H4 (cell line): ENCODE measurements at regions not wholly inside any gene's neighbourhood (a gene's known extent, or its start where the extent isn't known, plus 50 kb on each side); places are given as distances from the start of the nearest gene placed in this dataset.
"Not testable (repeated sequence)": the region's sequence is repeated elsewhere in the genome, so short reads cannot be mapped to it uniquely, and the experiment has no call there.

ENCODE experiments used
- DNase-seq: peaks from one replicate; pipeline ENCODE4 v3.0.0-alpha.2; 2015; ENCODE audit warnings: low spot score

- DNase-seq: no peak
These were observed 144.0 kb upstream of the PHACTR3 start for GRCh38 chr20:59460352-59460751.

- no peak for DNase-seq
These were observed 142.8 kb upstream of the PHACTR3 start for GRCh38 chr20:59461526-59461925.

GRCh38 chr20:59462249-59462648, 142.1 kb upstream of the PHACTR3 start:
- no peak for DNase-seq

- DNase-seq: no peak
These were observed 140.8 kb upstream of the PHACTR3 start for GRCh38 chr20:59463541-59463940.

GRCh38 chr20:59466107-59466815, 138.1 kb upstream of the PHACTR3 start:
- DNase-seq: no peak

DNA sequence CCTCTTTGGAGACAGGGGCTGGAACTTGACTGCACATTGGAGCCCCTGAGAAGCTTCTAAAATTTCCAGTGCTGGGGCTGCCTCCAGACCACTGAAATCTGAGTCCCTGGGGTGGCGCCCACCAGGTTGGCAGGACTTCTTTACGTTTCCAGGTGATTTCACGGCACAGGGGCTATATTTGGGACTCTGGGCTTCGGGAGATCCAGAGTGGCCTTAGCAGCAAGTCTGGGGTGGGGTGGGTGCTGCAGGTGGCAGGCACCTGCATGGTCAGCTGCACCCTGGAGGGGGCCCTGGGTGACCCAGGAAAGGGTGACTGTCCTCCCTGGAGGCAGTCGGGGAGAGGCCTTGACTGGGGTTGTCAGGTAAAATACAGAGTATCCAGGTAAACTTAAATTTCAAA, 135.5 kb upstream of the PHACTR3 start:
- DNase-seq: no peak

- DNase-seq: no peak
These were observed 134.8 kb upstream of the PHACTR3 start for GRCh38 chr20:59469267-59470252.

- DNase-seq: no peak
These were observed 133.8 kb upstream of the PHACTR3 start for GRCh38 chr20:59470521-59470920.

DNA sequence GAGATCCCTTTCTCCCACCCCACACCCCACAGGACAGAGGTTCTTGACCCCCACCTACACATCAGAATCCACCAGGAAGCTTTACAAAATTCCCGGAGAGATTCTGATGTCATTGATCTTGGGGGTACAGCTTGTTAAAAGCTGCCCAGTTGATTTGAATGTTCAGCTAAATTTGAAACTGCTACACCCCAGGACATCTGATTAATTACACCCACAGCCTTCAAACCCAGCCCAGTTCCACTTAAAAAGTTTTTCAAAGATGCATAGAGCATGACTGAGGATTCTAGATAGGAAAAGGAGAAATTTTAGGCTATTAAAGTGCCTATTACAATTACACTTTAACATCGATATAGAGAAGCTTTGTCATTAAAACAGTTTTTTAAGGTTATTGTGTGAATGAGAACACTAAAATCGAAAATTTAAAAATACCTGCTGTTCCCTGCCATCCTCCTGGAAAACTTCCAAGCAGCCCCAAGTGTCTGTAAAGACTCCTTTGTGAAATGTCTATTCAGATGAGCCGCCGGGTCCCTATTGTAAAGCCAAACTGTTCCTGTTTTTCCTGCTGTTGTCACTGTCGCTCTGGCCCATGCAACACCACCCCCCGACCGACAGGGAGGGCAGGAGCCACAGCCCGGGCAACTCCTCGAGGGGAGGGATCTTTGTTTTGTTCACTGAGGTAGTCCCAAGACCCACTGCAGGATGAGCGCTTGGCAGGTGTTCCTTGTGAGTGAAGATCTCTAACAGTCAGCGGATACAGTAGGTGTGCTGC, 132.5 kb upstream of the PHACTR3 start:
- no peak for DNase-seq

GRCh38 chr20:59473742-59474141, 130.6 kb upstream of the PHACTR3 start:
- no peak for DNase-seq

DNA sequence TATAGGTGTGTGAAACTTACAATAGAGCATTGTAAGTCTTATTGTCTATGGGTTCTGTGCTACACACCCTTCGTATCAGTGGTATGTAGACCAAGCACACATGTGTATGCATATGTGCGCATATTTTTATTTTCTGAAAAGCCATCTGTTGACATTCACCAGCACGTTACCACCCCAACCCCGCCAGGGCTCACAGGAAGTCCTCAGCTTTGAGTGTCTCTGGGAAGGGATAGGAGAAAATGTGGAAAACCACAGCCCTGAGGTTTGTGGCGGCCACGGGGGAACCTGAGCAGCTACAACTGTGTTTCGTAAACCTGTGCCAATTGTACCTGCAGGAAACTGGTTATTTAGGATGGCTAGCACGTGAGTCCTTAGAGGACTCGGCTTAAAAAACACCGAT, 123.3 kb upstream of the PHACTR3 start:
- DNase-seq: no peak

- no peak for DNase-seq
These were observed 122.8 kb upstream of the PHACTR3 start for GRCh38 chr20:59481477-59482018.

DNA sequence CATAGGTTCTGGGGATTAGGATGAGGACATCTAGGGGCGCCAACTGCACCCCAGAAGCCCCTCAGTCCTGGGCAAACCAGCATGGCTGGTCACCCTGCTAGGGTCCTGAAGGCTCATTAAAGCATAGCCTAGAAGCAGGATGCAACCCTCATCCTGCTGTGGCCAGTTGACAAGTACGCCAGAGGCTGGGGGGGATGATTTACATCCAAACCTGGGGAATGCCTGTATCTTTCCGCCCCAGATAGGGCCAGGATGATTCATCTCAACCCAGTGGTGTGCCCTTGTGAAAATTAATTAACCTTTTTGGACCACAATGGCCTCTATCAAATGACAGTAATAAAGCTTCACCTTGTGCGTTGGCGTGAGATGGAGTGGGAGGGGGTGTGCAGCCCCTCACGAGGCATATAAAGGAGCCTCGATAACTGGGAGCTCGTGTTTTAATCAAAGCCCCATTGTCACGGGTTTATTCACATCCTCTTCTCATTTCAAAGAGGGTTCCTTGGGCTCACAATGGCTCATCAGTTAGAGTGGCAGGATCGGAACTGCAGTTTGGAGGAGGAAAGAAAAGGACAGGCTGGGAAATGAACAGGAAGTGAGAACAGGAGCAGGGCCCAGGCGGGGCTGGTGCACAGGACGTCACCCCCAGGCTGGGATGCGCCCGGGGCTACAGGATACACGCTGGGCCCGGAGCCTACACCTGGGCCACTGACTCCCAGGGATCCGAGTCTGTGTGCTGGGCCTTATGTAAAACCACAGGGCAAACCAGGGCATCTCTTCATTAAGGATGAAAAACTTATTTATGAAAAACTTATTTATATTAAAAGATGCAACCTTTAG, 121.8 kb upstream of the PHACTR3 start:
- no peak for DNase-seq

DNA sequence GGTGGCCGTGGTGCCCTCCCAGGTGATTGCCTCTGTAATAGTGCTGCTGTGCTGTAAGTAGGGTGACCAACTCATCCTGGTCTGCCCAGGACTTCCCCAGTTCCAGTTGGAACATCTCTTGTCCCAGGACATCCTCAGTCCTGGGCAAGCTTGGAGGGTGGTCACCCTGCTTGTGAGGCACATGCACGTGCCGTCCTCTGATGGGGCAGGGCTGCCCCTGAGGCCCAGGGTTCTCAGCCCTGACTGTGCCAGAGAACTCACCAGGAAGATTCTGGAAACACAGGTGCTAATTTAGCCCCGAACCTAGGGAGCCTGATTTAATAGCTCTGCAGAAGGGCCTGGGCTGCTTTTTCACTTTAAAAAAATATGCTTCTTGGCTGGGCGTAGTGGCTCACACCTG, 120.9 kb upstream of the PHACTR3 start:
- DNase-seq: no peak

- no peak for DNase-seq
These were observed 120.1 kb upstream of the PHACTR3 start for GRCh38 chr20:59484228-59484627.

GRCh38 chr20:59485576-59486454, 118.5 kb upstream of the PHACTR3 start:
- DNase-seq: no peak

GRCh38 chr20:59488459-59488858, 115.9 kb upstream of the PHACTR3 start:
- DNase-seq: not testable (repeated sequence)

- not testable (repeated sequence) for DNase-seq
These were observed 113.9 kb upstream of the PHACTR3 start for GRCh38 chr20:59490196-59491004.

DNA sequence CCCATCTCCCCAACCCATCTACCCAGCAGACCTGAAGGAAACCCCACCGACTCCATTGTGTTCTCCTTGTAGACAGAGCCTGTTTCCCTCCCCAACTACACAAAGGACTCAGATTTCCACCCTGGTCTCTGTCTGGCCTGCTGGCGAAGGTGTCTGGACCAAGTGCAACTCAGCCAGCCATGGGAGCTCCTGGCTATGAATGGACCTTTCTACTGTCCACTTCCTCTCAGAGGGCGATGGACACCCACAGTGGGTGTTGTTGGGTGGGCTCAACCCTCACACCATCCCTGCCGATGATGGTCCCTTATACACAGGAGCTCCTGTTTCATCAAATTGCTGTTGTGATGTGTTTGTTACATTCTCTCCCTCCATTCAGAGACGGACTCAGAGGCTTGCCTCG, 112.5 kb upstream of the PHACTR3 start:
- DNase-seq: no peak
